Stomach (tissue), 8 donors: ENCODE measurements at regions not wholly inside any gene's neighbourhood (a gene's known extent, or its start where the extent isn't known, plus 50 kb on each side); places are given as distances from the start of the nearest gene placed in this dataset.

ENCODE experiments used
- DNase-seq, 2 donors: peaks; one replicate each; pipeline versions ENCODE4 v3.0.0 to v3.0.0-alpha.2; 2013 to 2019
- H3K27ac ChIP-seq, 5 donors: fragments of 200-600 bp in 4 of 5; sonication (generic) in 4 of 5; one replicate each; pipeline ENCODE4 v1.5.1; 2013 to 2019; ENCODE audit warnings: mild to moderate bottlenecking in 1 of 5, moderate library complexity in 1 of 5
- H3K27me3 ChIP-seq, 3 donors: fragments of 200-600 bp; sonication (generic); one replicate each; pipeline ENCODE4 v1.5.1; 2017 to 2019; ENCODE audit warnings: mixed run types in 1 of 3
- H3K36me3 ChIP-seq, 4 donors: fragments of 200-600 bp; sonication (generic); 1 replicate in 3 of 4; 2 replicates in 1 of 4; pipeline ENCODE4 v1.5.1; 2016 to 2019
- H3K4me1 ChIP-seq, 4 donors: fragments of 200-600 bp; sonication (generic); one replicate each; pipeline ENCODE4 v1.5.1; 2016 to 2019
- H3K4me3 ChIP-seq, 4 donors: fragments of 200-600 bp; sonication (generic) in 3 of 4; one replicate each; pipeline ENCODE4 v1.5.1; 2016 to 2019; ENCODE audit warnings: mild to moderate bottlenecking in 1 of 4
- H3K9me3 ChIP-seq, 4 donors: fragments of 200-600 bp; sonication (generic); one replicate each; pipeline ENCODE4 v1.5.1; 2016 to 2019
- CTCF ChIP-seq, 7 experiments: fragments of 450-650 bp in 4 of 7; fragments of 200-600 bp in 3 of 7; sonication (generic) in 3 of 7; IDR thresholded peaks; one replicate each; pipeline ENCODE4 v1.5.1; 2016 to 2019; ENCODE audit warnings: antibody characterized with exemption in 7 of 7, control low read depth in 2 of 7, mild to moderate bottlenecking in 1 of 7
- EP300 ChIP-seq: sonication (generic); formaldehyde crosslinking; IDR thresholded peaks from one replicate; pipeline ENCODE4 v1.6.1; 2017; ENCODE audit warnings: antibody characterized with exemption
- POLR2A ChIP-seq, 4 donors: fragments of 450-650 bp; IDR thresholded peaks; one replicate each; pipeline ENCODE4 v1.6.1; 2016; ENCODE audit warnings: antibody characterized with exemption in 4 of 4, control low read depth in 2 of 4, mild to moderate bottlenecking in 1 of 4, moderate library complexity in 1 of 4
- POLR2AphosphoS5 ChIP-seq, 3 donors: sonication (generic); formaldehyde crosslinking; IDR thresholded peaks; one replicate each; pipeline ENCODE4 v1.6.1; 2016; ENCODE audit warnings: antibody characterized with exemption in 3 of 3
- WGBS, 5 donors: extraction: QIAGEN DNeasy Blood & Tissue Kit in 3 of 5; methylation state at CpG; one replicate each; pipeline versions ENCODE4 v1.1.5 to v1.1.7; 2013 to 2018; 5-methylcytosine and 5-hydroxymethylcytosine counted together
- intact Hi-C: fragments of 100-400 bp; cut with DNase I; formaldehyde crosslinking; loops from one replicate; pipeline ENCODE4 v1.15.1; 2023; ENCODE audit warnings: low total_unique reads
- donor health status: healthy with polysubstance abuse.
- donor health status: Bipolar disorder and iron deficiency.
- donor health status: healthy.

GRCh38 chr5:159735749-159736660 lies 180.3 kb upstream of the ADRA1B start:
- no peaks in the 10 kb centered on the region for H3K27me3 ChIP-seq
- H3K4me3 ChIP-seq = no peak overlapping the region
- intact Hi-C loops = no loop called here
- TF ChIP-seq CTCF (IDR thresholded peaks at IDR 0.05) (no peak), EP300 (no peak), POLR2A (IDR thresholded peaks at IDR 0.05) (no peak), POLR2AphosphoS5 (IDR thresholded peaks at IDR 0.05) (no peak)
- no peak for DNase-seq
- no peaks in the 10 kb centered on the region for H3K9me3 ChIP-seq
- no peaks in the 10 kb centered on the region for H3K4me1 ChIP-seq
- no peaks in the 10 kb centered on the region for H3K36me3 ChIP-seq
- H3K27ac ChIP-seq = no peak overlapping the region
- 77 to 85% (median 83%) methylated on average over 8 of the region's 8 CpGs for WGBS, 5 donors

GRCh38 chr5:159736844-159737243 lies 179.4 kb upstream of the ADRA1B start:
- Histone ChIP-seq H3K27ac (no peak overlapping the region), H3K4me1 (no peaks in the 10 kb centered on the region), H3K36me3 (no peaks in the 10 kb centered on the region), H3K4me3 (no peak overlapping the region), H3K9me3 (no peaks in the 10 kb centered on the region), H3K27me3 (no peaks in the 10 kb centered on the region)
- DNase-seq = no peak
- 33 to 51% (median 39%) methylated on average over 2 of the region's 2 CpGs for WGBS, 5 donors
- no peak for TF ChIP-seq POLR2A (IDR thresholded peaks at IDR 0.05)
- no peak for TF ChIP-seq CTCF (IDR thresholded peaks at IDR 0.05)
- TF ChIP-seq POLR2AphosphoS5 (IDR thresholded peaks at IDR 0.05) = no peak
- TF ChIP-seq EP300 = no peak
- intact Hi-C loops = no loop called here

GRCh38 chr5:159737263-159737662 lies 179.0 kb upstream of the ADRA1B start:
- Histone ChIP-seq H3K27me3 (no peaks in the 10 kb centered on the region), H3K27ac (no peak overlapping the region), H3K4me1 (no peaks in the 10 kb centered on the region), H3K36me3 (no peaks in the 10 kb centered on the region), H3K9me3 (no peaks in the 10 kb centered on the region), H3K4me3 (no peak overlapping the region)
- no peak for DNase-seq
- 74 to 90% (median 89%) methylated on average over 5 of the region's 5 CpGs for WGBS, 5 donors
- intact Hi-C loops = no loop called here
- no peak for TF ChIP-seq CTCF (IDR thresholded peaks at IDR 0.05)
- TF ChIP-seq POLR2A (IDR thresholded peaks at IDR 0.05) = no peak
- no peak for TF ChIP-seq POLR2AphosphoS5 (IDR thresholded peaks at IDR 0.05)
- TF ChIP-seq EP300 = no peak

GRCh38 chr5:159741829-159742322 lies 174.4 kb upstream of the ADRA1B start:
- no peak overlapping the region for H3K4me3 ChIP-seq
- WGBS, 5 donors = 85 to 94% (median 89%) methylated on average over 5 of the region's 5 CpGs

More at GRCh38 chr5:159741829-159742322, 174.4 kb upstream of the ADRA1B start:
- Histone ChIP-seq H3K36me3 (no peaks in the 10 kb centered on the region), H3K27me3 (no peaks in the 10 kb centered on the region), H3K4me1 (no peaks in the 10 kb centered on the region), H3K27ac (no peak overlapping the region), H3K9me3 (no peaks in the 10 kb centered on the region)
- TF ChIP-seq EP300 (no peak), POLR2A (IDR thresholded peaks at IDR 0.05) (no peak), POLR2AphosphoS5 (IDR thresholded peaks at IDR 0.05) (no peak), CTCF (IDR thresholded peaks at IDR 0.05) (no peak)
- no peak for DNase-seq
- intact Hi-C loops = no loop called here
